NCI-H748 (cell line): ENCODE measurements at regions not wholly inside any gene's neighbourhood (a gene's known extent, or its start where the extent isn't known, plus 50 kb on each side); places are given as distances from the start of the nearest gene placed in this dataset.
"Not testable (repeated sequence)": the region's sequence is repeated elsewhere in the genome, so short reads cannot be mapped to it uniquely, and the experiment has no call there.

ENCODE experiments used
- DNase-seq: peaks from one replicate; lab custom pipeline; 2025; ENCODE audit not compliant: unreplicated experiment; lab: John Stamatoyannopoulos, UW

DNA sequence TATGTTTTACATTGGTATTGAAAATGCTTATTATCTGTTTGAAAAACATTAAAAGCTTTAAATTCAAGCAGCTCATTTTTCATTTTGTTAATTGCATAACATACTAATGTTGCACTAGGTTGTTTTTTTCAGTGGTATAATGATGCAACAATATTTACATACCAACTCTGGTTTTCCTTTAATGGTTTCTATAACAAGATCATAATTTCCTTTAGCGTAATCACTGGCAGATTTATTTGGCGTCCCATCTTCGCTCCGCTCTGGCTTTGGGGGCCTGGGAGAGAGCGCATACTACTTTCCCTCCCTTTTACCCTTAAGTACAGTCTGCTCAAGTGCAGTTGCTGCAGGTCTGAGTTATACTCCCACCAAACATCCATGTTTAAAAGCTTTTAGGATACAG lies 574.1 kb downstream of the PRKD1 start:
- DNase-seq = no peak

DNA sequence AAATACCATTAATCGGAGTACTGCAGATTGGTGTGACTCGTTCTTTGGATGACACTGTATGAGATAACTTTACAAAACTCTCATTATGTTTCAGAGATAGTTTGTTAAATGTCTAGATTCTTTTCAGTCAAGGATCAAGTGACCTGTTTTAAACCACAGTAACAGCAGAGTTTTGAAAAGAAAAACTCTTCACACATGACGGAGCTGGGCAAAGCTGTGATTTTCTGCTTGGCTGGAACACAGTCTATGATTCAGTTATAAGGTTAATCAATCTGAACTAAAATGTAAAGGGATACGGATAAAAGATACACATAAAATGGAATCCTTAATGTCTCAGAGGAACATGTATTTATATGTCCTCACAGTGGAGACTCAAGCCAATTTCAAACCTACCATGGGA lies 573.2 kb downstream of the PRKD1 start:
- no peak for DNase-seq

DNA sequence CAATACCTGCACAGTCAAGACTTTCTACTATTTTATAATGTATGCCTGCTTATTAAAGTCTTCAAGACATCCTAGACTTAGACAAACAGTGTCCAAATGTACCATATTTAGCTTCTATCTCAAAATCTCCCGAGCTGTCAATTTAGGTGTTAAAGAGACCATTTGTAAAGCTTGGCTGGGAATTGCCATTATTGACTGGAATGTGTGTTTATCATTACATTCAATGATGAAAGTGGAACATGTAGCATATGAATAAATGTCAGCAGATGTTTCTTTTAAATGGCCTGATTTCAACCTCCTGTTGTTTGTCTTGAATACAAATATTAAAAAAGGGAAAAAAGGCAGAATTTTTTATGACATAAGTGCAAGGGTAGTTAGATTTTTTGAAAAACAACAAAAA lies 572.3 kb downstream of the PRKD1 start:
- no peak for DNase-seq

DNA sequence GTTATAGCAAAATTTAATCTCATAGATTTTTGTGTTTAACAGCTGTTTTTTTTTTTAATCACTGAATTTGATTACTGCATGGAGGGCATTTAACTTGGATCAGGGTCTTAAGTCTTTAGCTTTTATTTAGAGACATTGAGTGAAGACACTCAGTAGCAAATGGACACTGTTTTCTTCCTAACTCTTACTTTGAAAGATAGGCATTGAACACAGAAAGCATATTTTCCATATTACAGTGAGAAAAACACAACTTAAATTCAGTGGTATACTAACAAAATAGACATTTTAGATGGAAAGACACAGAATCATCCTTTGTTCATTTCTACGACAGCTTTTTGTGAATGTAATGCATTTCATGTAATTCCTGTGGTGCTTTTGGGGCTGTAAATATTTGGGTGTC lies 571.8 kb downstream of the PRKD1 start:
- no peak for DNase-seq

DNA sequence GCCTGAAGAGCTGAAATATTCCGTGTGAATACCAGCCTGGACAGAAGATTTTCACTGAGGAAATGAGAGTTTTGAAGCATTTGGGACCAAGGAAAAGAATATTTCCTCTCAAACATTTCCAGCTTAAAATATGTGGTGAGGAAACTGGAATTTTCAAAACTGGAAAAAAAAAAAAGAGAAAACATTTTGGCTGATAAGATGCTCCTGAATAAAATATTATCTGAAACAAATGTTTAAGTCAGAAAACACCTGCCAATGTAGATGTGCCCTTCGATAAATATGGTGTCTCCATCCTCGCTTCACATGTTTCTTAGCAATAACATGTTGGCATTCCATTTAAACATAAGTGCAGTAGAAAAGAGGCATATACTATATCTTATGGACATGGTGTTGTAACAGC lies 567.0 kb downstream of the PRKD1 start:
- DNase-seq = no peak

DNA sequence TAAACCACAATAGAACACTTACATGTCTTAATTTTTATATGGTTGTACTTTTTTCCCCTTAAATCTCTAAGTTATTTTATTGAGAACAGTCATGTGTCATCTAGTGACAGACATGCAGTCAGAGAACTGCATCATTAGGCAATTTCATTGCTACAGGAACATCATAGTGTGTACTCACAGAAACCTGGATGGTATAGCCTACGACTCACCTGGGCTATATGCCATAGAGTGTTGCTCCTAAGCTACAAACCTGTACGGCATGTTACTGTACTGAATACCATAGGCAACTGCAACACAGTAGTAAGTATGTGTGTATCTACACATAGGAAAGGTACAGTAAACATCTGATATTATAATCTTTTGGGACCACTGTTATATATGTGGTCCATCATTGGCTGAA lies 557.6 kb downstream of the PRKD1 start:
- no peak for DNase-seq

DNA sequence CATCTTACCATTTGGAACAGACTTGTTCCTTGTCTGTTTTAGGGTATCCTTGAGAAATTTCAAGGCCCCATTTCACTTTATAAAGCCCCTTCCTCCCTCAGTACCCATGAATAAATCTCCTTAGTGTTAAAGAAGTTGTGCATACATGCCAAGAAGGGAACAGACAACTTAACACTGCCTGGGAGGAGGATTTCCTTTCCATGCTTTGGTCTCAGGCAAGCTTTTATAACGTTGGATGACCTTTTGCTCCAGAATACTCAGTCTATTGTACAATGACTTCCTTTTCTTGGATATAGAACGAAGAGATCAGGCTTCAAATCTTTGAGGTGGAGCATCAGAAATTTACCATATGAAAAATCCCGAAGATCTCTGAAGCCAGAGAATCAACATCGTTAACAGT lies 551.4 kb downstream of the PRKD1 start:
- DNase-seq = no peak

DNA sequence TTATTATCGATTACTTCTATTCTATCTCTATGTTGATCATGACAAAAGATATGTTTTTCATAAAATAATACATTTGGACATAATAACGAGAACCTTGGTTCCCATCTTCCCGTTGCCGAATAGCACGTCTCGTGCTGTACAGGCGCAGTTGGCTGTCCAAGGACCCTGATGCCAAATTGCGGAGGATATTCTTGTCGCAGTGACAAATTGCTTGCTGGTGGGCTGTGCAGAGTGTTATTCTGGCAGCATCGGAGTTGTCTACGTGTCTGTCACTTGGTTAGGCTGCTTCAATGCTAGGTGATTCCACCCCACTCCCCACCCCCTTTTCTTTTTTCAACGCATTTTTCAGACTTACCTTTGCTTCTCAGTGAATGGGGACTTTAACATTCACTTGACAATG lies 546.8 kb downstream of the PRKD1 start:
- no peak for DNase-seq

DNA sequence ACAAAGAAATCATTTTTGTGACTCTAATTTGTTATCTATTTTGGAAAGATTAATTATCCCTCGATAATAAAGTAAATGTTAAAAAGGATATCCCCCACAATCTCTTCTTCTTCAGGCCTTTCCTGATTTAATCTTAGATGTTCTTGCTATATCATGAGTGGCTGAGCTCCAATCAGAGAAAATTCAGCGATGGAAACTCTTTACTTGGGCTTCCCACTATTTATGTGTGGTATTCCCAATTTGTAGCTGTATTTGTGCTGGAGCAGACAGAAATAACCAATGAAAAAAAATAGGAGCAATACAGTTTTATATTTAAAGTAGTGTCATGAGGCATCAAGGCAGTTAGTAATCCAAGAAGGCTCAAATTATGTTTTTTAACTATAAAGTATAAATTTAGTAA lies 539.1 kb downstream of the PRKD1 start:
- DNase-seq = no peak

DNA sequence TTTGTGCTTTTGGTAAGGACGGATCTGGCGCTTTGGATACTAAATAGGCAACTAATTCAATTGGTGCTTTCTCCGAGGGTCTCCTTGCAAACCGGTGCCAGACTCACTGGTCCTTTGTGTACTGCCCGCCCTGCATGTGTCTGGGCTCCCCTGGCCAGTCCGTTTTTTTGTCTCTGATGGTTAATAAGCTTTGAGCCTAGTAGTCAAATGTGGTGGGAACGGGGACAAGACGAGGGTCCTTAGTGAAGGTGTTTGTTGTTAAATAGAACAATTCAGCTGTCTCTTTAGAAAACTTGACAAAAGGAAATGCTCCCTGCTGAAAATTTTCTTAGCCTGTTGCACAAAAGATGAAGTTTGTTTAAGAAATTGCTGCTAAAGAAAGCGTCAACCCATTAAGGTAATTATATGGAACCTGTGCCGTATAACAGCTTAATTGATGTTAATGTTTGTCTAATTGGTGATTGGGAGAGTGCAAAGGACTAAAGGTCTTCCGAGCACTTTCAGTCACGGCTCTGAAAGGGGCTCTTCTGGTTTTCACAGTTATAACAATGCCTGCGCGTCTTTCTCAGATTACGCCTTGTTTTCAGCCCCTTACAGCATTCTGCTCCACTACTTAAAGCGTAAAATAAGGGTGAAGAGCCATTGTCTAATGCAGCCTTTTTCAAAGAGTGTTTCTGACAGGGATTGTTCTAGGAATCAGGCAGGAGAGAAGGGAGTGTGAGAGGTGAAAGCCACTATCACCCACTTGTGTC lies 537.4 kb downstream of the PRKD1 start:
- peak; percentile 100 for DNase-seq

DNA sequence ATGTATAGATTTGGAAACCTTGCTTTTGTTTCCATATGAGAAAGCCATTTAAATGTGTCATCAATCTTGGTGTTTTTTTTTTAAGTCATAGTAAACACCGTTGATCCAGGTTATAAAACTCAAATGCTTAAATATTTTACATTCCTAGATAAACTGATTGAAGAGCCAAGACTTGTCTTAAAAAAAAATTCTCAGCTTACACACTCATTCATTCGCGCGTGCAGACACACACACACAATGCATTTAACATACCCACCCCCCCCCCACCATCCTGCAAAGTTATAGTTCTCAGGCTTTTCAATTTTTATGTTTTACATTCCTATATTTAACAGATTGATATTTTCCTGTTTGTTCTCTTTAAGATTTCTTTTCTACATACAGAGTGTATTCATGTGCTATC lies 536.4 kb downstream of the PRKD1 start:
- DNase-seq = no peak

DNA sequence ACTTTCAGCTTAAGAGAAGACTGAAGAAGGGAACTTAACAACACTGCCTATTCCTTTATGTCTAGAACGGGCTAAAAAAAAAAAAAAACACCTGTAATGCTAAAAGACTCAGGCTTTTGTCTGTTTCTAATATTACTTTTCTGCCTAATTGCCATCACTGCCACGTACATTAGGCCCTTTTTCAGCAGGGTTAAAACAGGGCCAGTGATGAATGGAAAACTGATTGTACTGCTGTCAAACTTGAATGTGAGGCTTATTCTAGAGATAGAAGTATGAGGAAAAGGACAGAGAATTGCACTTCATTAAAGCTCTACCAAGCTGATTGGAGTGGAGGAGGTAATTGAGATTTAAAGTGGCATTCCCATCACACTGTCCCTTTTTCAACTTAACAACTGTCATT lies 535.8 kb downstream of the PRKD1 start:
- DNase-seq = peak; percentile 36

DNA sequence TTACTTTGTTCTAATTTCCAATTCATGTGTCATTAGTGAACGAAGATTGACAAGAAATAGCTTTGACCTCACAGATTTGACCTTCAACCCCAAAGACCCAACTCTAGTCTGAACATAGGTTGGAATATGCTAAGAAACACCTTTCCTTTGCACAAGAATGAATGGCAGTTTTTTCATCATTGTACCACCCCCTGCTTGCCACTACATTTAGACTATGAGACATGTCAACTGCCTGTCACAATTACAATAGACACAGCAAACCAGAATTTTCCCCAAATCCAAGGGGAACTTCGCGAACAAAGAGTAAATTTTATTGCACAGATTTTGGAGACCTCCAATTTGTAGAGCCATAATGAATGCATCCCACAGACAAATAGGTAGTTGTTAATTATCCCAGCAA lies 535.4 kb downstream of the PRKD1 start:
- no peak for DNase-seq

DNA sequence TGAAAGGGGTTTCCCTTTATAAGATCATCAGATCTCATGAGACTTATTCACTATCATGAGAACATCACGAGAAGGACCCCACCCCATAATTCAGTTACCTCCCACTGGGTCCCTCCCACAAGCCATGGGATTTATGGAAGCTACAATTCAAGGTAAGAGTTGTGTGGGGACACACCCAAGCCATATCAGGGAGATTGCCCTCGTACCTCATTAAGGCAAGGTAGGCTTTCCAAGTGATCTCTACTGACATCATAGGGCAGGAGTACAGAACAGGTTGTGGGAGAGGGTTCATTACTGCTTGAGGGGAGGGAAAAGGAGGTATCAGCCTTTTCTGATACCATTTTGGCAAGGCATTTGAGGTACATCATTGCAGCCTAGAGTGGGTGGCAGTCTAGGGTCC lies 524.6 kb downstream of the PRKD1 start:
- no peak for DNase-seq

DNA sequence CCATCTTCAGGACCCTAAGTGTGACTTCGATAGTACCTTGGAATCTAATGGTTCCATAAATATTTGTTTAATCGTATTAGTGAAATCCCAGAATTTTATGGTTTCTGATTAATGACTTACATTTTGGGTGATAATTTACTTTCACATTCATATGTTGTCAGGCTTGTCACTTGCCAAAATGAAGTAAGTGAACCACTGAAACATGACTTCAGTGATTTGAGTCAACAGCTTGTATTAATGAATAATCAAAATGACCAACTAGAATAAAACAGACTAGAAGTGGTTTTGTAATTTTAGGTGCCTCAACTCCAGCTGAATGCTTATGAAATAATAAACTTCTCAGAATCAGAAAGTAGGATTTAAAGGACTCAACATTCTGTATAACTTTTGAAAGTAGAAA lies 517.1 kb downstream of the PRKD1 start:
- no peak for DNase-seq

DNA sequence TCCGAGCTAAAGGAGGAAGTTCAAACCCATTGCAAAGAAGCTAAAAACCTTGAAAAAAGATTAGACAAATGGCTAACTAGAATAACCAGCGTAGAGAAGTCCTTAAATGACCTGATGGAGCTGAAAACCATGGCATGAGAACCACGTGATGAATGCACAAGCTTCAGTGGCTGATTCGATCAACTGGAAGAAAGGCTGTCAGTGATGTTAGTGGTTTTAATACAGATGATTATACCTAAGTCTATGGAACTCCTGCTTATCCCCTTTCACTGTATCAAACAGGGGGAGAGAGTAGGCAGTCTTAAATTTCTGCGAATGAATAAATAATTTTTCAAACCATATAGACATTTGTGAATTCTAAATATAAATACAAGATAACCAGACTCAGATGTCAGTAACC lies 512.7 kb downstream of the PRKD1 start:
- DNase-seq = not testable (repeated sequence)

DNA sequence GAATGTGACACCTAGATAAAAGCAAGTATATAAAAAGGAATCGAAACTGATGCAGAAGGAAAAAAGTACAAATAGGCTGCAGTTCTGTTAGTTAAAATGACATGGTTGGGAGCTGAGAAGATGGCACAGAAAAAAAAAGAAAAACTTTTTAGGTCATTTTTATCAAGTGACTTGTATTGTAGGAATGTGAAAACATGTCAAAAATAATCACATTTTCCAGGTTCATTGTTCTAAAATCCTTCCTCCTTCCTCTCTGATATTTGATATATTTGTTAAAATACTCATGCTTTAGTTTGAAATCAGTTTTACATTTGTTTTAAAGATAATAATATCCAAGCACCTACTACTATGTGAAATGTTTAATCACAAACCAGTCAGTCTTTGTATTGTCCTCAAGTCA lies 507.9 kb downstream of the PRKD1 start:
- DNase-seq = no peak

DNA sequence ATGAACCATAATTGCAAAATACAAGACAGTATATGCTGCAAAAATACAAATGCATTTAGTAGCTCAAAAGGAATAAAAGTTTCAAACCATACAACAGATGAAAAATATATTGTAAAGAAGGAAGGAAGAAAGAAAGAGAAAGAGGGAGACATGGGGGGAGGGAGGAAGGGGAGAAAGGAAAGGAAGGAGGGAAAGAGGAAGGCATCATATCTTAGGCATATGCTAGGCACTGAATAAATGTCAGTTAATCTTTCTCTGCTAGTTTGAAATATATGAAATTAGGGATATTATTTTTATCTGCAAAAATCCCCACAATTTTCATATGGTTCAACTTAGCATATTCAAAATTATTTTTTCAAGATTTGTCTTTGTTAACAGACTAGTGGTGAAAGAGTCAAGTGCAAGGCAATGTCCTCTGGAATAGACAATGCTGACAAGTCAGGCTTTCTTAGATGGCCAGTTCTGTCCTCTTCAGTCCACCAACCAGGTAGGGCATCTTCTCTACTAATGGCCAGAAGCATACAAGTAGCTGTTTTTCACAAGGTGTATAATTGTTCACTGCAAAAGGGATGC lies 506.4 kb downstream of the PRKD1 start:
- no peak for DNase-seq

DNA sequence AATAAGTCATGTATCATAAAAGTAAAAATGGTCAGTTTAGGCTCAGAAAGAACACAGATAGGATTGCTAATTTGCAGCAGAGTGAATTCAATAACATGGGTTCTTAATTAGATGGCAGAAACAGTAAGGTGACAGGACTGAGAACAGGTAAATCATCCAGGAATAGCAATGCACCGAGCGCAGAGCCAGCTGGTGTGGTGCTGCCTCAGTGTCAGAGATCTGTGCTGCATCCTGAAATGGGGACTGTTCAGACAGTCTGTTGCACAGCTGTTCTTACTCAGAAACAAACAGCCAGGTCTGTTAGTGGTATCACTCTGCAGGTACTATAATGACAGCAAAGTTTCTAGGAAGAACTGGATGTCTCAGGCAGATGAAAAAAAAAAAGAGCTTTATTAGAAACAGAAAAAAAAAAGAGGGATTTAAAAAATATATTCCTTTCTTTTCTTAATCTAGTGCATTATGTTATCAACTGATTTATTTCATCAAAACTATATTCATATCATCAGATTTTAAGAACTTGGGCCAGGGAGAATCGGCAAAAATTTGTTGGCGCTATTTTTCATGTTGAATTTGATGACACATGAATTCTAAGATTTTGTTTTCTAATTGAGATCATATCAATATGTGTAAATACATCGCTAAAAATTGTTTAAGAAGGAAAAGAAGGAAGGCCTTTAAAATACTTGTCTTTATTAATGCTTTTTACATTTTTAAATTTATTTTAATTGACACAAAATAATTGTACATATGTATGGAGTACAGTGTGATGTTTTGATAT lies 501.8 kb downstream of the PRKD1 start:
- no peak for DNase-seq

DNA sequence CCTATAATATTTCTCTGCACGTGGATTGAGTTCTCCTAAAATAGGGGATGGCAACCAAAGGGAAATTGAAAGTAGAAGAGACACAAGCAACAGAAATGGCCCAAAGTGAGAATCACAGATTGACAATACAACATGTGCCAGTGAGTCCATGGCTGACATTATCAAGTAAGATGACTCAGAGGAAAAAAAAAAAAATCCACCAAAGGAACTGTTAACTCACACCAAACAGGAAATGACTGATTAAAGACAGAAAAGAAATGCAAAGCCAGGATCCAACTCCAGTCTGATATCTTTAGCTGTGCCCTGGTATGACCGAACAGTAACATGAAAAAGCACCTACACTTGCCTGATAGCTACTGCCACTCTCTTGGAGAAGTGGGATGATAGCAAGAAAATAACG lies 485.0 kb downstream of the PRKD1 start:
- DNase-seq = no peak

DNA sequence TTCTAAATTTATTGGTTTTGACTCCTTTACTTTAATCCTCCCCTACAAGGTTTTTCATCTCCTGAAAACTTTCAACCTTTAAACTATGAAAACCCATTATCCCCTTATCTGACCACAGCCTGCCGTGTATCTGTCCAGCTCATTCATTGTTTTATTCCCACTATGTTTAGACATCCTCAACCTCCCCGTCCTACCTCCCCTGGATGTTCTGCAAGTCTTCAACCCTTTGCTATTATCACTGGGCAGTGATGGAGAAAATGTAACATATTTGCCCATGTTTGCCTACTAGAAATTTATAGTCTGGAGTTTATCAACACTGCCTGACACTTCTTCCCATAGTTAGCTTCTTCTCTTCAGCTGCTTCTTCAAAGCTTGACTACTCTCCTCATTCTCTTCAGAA lies 483.4 kb downstream of the PRKD1 start:
- DNase-seq = no peak

DNA sequence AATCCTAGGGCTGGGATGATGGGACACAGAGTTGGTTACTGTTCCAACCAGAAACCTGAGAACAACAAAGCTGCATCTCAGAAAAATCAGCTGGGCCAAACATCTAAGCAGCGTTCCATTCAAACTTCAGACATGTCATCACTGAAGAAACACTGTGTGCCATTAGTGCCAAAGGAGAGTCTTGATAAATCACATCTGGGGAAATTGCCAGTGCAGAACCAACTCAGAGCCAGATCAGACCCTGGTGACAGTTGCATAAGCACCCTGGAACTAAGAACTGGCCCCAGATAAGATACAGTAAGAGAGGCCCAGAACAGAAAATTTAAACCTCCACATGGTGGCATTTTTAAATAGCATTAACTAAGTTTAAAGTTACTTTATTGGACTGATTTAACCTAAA lies 482.8 kb downstream of the PRKD1 start:
- no peak for DNase-seq
